ENCODE measurements at regions not wholly inside any gene's neighbourhood (a gene's known extent, or its start where the extent isn't known, plus 50 kb on each side); places are given as distances from the start of the nearest gene placed in this dataset.

GRCh38 chr6:118706702-118707101 lies 55.3 kb upstream of the CEP85L start:
- TF ChIP-seq CTCF (IDR thresholded peaks at IDR 0.05; ENCODE audit: low read depth, low read length, missing input control) (no peak), REST (IDR thresholded peaks at IDR 0.05) (no peak)

Measured in liver (tissue), 2 donors.